ENCODE measurements at regions not wholly inside any gene's neighbourhood (a gene's known extent, or its start where the extent isn't known, plus 50 kb on each side); places are given as distances from the start of the nearest gene placed in this dataset.

DNA sequence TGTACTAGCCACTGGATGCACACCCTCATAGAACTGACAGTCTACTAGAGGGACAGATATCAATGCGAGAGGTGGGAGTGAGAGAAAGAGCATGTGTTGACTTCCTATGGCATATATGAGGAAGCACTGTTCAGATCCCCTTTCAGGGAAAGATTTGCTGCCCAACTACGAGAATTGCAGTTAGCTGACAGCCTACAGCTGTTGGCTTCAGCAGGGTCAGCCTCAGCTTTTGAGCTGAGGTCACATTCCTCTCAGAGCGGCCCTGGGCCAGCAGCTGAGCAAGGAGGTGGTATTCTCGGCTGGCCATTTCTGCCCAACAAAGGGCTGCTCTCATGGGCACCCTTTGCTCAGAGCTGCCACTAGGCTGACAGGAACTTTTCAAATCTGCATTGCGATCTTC, 580.2 kb downstream of the MID1IP1 start:
- H3K36me3 ChIP-seq: no peaks in the 10 kb centered on the region
- DNase-seq (ENCODE audit: low spot score in 2 of 2): no peak
- H3K4me1 ChIP-seq: no peaks in the 10 kb centered on the region
- peaks cover 0 to 55% of the 10 kb centered on the region in 2 donors for H3K27me3 ChIP-seq
- no peak overlapping the region for H3K4me3 ChIP-seq
- H3K27ac ChIP-seq: no peak overlapping the region
- intact Hi-C loops (cut with DNase I; ENCODE audit: low total_unique reads): no loop called here
- TF ChIP-seq POLR2AphosphoS5 (IDR thresholded peaks at IDR 0.05) (no peak), POLR2A (IDR thresholded peaks at IDR 0.05) (no peak)
- TF ChIP-seq, protein P1, sequence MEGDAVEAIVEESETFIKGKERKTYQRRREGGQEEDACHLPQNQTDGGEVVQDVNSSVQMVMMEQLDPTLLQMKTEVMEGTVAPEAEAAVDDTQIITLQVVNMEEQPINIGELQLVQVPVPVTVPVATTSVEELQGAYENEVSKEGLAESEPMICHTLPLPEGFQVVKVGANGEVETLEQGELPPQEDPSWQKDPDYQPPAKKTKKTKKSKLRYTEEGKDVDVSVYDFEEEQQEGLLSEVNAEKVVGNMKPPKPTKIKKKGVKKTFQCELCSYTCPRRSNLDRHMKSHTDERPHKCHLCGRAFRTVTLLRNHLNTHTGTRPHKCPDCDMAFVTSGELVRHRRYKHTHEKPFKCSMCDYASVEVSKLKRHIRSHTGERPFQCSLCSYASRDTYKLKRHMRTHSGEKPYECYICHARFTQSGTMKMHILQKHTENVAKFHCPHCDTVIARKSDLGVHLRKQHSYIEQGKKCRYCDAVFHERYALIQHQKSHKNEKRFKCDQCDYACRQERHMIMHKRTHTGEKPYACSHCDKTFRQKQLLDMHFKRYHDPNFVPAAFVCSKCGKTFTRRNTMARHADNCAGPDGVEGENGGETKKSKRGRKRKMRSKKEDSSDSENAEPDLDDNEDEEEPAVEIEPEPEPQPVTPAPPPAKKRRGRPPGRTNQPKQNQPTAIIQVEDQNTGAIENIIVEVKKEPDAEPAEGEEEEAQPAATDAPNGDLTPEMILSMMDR (IDR thresholded peaks at IDR 0.05): no peak
- H3K9me3 ChIP-seq: no peaks in the 10 kb centered on the region

DNA sequence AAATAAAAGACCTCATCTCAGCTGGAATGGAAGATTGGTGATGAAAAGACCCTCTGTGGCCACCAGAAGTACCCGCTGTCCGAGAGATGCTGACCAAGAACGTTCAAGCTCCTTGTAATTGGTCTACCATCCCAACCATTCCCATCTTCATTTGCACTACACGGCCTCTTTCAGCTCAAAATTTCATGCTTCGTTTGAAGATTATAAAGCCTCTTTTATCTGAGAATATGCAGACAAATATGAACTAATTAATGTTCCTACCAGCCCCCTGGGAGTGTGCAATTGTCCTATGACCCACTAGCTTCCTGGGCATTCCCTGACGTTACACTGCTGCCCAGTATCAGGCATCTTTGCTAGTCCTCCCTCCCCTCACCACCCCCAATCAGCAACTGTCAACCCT, 583.7 kb downstream of the MID1IP1 start:
- Histone ChIP-seq H3K36me3 (no peaks in the 10 kb centered on the region), H3K4me1 (no peaks in the 10 kb centered on the region), H3K27ac (no peak overlapping the region), H3K9me3 (no peaks in the 10 kb centered on the region), H3K4me3 (no peak overlapping the region), H3K27me3 (peaks cover 0 to 70% of the 10 kb centered on the region in 2 donors)
- TF ChIP-seq, protein P1 (IDR thresholded peaks at IDR 0.05): no peak
- TF ChIP-seq POLR2AphosphoS5 (IDR thresholded peaks at IDR 0.05) (no peak), POLR2A (IDR thresholded peaks at IDR 0.05) (no peak)
- no peak for DNase-seq (ENCODE audit: low spot score in 2 of 2)
- intact Hi-C loops (cut with DNase I; ENCODE audit: low total_unique reads): no loop called here

DNA sequence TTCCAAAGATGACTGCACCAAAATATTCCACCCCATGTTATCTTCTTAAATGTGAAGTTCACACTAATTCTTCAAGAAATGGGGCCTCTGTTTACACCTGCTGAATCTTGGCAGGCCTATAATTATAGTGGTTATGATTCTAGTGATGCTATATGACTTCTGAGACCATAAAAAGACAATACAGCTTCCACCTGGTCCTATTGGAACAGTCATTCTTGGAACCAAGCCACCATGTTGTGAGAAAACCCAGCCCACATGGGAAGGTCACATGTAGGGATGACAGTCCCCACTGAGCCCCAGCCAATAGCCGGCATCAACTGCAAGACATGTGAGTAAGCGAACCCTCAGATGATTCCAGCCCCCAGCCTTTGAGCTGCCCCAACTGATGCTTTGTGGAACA, 587.5 kb downstream of the MID1IP1 start:
- Histone ChIP-seq H3K9me3 (no peaks in the 10 kb centered on the region), H3K36me3 (no peaks in the 10 kb centered on the region), H3K27ac (no peak overlapping the region), H3K27me3 (peaks cover 0 to 67% of the 10 kb centered on the region in 2 donors), H3K4me1 (no peaks in the 10 kb centered on the region), H3K4me3 (no peak overlapping the region)
- TF ChIP-seq POLR2A (IDR thresholded peaks at IDR 0.05): no peak
- TF ChIP-seq POLR2AphosphoS5 (IDR thresholded peaks at IDR 0.05): no peak
- TF ChIP-seq, protein P1 (IDR thresholded peaks at IDR 0.05): no peak
- DNase-seq (ENCODE audit: low spot score in 2 of 2): no peak
- intact Hi-C loops (cut with DNase I; ENCODE audit: low total_unique reads): no loop called here

DNA sequence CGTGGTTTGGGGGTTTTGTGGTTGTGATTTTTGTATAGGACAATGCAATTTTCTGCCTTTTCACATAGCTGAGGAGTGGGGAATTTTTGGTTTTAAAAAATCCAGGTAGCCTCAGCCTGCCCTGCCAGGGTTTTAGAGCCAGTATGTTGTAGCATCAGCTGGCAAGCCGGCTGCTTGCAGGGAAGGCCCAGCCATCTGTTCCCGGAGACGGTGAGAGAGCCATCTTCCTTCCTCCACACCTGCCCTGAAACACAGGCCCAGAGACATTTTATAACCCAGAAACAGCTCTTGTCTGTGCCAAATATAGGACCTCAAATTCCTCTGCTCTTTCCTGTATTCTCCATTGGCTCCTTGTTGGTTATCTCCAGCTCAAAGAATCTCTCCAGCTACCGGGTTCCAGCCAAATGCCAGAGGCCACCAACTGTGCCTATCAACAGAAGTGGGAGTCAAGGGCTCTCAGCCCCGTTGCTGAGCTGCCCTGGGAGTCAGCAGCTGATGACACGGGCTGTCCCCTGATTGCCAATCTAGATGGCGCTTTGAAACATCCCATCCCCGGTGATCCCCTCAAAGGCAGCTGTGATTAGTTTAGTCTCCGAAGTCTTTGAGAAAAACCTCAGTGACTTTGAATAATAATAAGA, 595.2 kb downstream of the MID1IP1 start:
- H3K27me3 ChIP-seq: peaks cover 0 to 61% of the 10 kb centered on the region in 2 donors
- intact Hi-C loops (cut with DNase I; ENCODE audit: low total_unique reads): no loop called here
- no peaks in the 10 kb centered on the region for H3K9me3 ChIP-seq
- TF ChIP-seq POLR2AphosphoS5 (IDR thresholded peaks at IDR 0.05): no peak
- TF ChIP-seq, protein P1 (IDR thresholded peaks at IDR 0.05): no peak
- TF ChIP-seq POLR2A (IDR thresholded peaks at IDR 0.05): no peak
- no peak for DNase-seq (ENCODE audit: low spot score in 2 of 2)
- no peak overlapping the region for H3K4me3 ChIP-seq
- no peaks in the 10 kb centered on the region for H3K36me3 ChIP-seq
- H3K4me1 ChIP-seq: no peaks in the 10 kb centered on the region
- H3K27ac ChIP-seq: no peak overlapping the region

DNA sequence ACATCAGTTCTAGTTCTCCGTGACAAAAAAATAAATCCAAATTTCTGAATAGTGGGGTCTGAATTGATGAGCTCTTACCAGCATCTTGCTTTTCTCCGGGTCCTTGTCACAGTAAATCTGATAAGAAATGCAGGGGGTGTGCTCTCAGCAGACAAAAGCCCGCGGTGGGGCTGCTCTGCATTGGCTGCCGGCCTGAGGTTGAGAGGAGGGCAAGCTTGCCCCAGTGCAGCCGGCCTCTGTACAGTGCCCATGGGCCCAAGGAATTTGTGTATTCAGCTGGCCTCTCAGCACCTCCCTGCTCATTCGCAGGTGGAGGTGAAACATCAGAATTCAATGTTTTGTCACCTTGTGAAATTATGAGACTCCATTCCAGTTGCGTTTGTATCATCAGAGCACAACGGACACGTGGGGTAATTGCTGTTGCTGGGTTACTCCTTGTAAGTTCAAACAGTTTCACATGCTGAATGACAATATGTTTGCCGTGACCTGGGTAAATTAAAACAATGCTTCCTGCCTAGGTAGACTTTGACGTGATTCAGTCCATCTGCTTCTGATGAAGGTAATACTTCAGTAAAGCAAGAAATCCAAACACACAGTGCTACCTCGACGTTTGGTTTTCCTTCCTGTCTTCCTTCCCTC, 596.4 kb downstream of the MID1IP1 start:
- Histone ChIP-seq H3K9me3 (no peaks in the 10 kb centered on the region), H3K27me3 (peaks cover 0 to 66% of the 10 kb centered on the region in 2 donors), H3K36me3 (no peaks in the 10 kb centered on the region), H3K4me1 (no peaks in the 10 kb centered on the region), H3K4me3 (no peak overlapping the region), H3K27ac (no peak overlapping the region)
- TF ChIP-seq, protein P1 (IDR thresholded peaks at IDR 0.05): no peak
- no peak for TF ChIP-seq POLR2A (IDR thresholded peaks at IDR 0.05)
- no peak for TF ChIP-seq POLR2AphosphoS5 (IDR thresholded peaks at IDR 0.05)
- DNase-seq (ENCODE audit: low spot score in 2 of 2): no peak
- intact Hi-C loops (cut with DNase I; ENCODE audit: low total_unique reads): no loop called here
